ENCODE measurements at regions not wholly inside any gene's neighbourhood (a gene's known extent, or its start where the extent isn't known, plus 50 kb on each side); places are given as distances from the start of the nearest gene placed in this dataset.

- WGBS (ENCODE audit: insufficient coverage), result 71% methylated on average over 1 of the region's 2 CpGs
- Mint-ChIP-seq H3K27me3 (ENCODE audit: low read depth in 3 of 3) (no peaks in the 10 kb centered on the region), H3K4me3 (no peak overlapping the region), H3K27ac (no peak overlapping the region), H3K9me3 (peaks cover 0 to 8% (median 2%) of the 10 kb centered on the region in 7 donors), H3K4me1 (no peaks in the 10 kb centered on the region), H3K36me3 (no peaks in the 10 kb centered on the region)
- Histone ChIP-seq H2AFZ (ENCODE audit: insufficient read depth, low read depth, low read length, poor library complexity, severe bottlenecking) (no peak overlapping the region), H3K4me1 (ENCODE audit: control insufficient read depth in 1 of 2, insufficient read depth in 2 of 2, low read length in 2 of 2) (no peaks in the 10 kb centered on the region), H3K4me2 (replicated peaks; ENCODE audit: extremely low read depth, low read length, poor library complexity, severe bottlenecking) (no peak overlapping the region), H3K27me3 (ENCODE audit: control insufficient read depth in 2 of 2, insufficient read depth in 2 of 2, low read length in 2 of 2) (no peaks in the 10 kb centered on the region), H4K20me1 (ENCODE audit: insufficient read depth, low read length) (no peaks in the 10 kb centered on the region), H3K4me3 (replicated peaks in 1 of 3; ENCODE audit: low read depth in 2 of 3, low read length in 3 of 3) (no peak overlapping the region), H3K79me2 (ENCODE audit: insufficient read depth, low read length) (no peaks in the 10 kb centered on the region), H3K27ac (ENCODE audit: low read depth in 1 of 2, low read length in 2 of 2) (no peak overlapping the region), H3K36me3 (replicated peaks in 1 of 2; ENCODE audit: control insufficient read depth in 1 of 2, insufficient read depth in 2 of 2, low read length in 2 of 2) (no peaks in the 10 kb centered on the region), H3K9ac (ENCODE audit: insufficient read depth, low read length, poor library complexity, severe bottlenecking) (no peak overlapping the region), H3K9me3 (replicated peaks in 1 of 2; ENCODE audit: control insufficient read depth in 1 of 2, insufficient read depth in 1 of 2, low read length in 2 of 2) (peaks cover 0 to 7% of the 10 kb centered on the region in 2 donors)
- no peak for DNase-seq
- intact Hi-C loops (cut with micrococcal nuclease), result no loop called here
- TF ChIP-seq CTCF (IDR thresholded peaks at IDR 0.05), result no peak
These were observed 707.2 kb upstream of the LRFN5 start for GRCh38 chr14:40899435-40899834.

- H3K79me2 ChIP-seq (ENCODE audit: insufficient read depth, low read length), result no peaks in the 10 kb centered on the region
- H3K9ac ChIP-seq (ENCODE audit: insufficient read depth, low read length, poor library complexity, severe bottlenecking), result no peak overlapping the region
- no peaks in the 10 kb centered on the region for H3K27me3 ChIP-seq (ENCODE audit: control insufficient read depth in 2 of 2, insufficient read depth in 2 of 2, low read length in 2 of 2)
- Mint-ChIP-seq H3K4me1 (no peaks in the 10 kb centered on the region), H3K36me3 (no peaks in the 10 kb centered on the region), H3K4me3 (no peak overlapping the region), H3K27ac (no peak overlapping the region), H3K9me3 (peaks cover 0 to 12% (median 2%) of the 10 kb centered on the region in 7 donors), H3K27me3 (ENCODE audit: low read depth in 3 of 3) (no peaks in the 10 kb centered on the region)
- DNase-seq, result no peak
- intact Hi-C loops (cut with micrococcal nuclease), result no loop called here
- TF ChIP-seq CTCF (IDR thresholded peaks at IDR 0.05), result no peak
- no CpG with 5 or more reads among the region's 2 CpGs for WGBS (ENCODE audit: insufficient coverage)
- no peaks in the 10 kb centered on the region for H4K20me1 ChIP-seq (ENCODE audit: insufficient read depth, low read length)
- no peak overlapping the region for H3K4me2 ChIP-seq (replicated peaks; ENCODE audit: extremely low read depth, low read length, poor library complexity, severe bottlenecking)
- no peaks in the 10 kb centered on the region for H3K36me3 ChIP-seq (replicated peaks in 1 of 2; ENCODE audit: control insufficient read depth in 1 of 2, insufficient read depth in 2 of 2, low read length in 2 of 2)
- no peaks in the 10 kb centered on the region for H3K4me1 ChIP-seq (ENCODE audit: control insufficient read depth in 1 of 2, insufficient read depth in 2 of 2, low read length in 2 of 2)
- H3K4me3 ChIP-seq (replicated peaks in 1 of 3; ENCODE audit: low read depth in 2 of 3, low read length in 3 of 3), result no peak overlapping the region
- H2AFZ ChIP-seq (ENCODE audit: insufficient read depth, low read depth, low read length, poor library complexity, severe bottlenecking), result no peak overlapping the region
- no peak overlapping the region for H3K27ac ChIP-seq (ENCODE audit: low read depth in 1 of 2, low read length in 2 of 2)
- peaks cover 0 to 8% of the 10 kb centered on the region in 2 donors for H3K9me3 ChIP-seq (replicated peaks in 1 of 2; ENCODE audit: control insufficient read depth in 1 of 2, insufficient read depth in 1 of 2, low read length in 2 of 2)
These were observed 711.8 kb upstream of the LRFN5 start for GRCh38 chr14:40894846-40895245.
